ENCODE measurements at regions not wholly inside any gene's neighbourhood (a gene's known extent, or its start where the extent isn't known, plus 50 kb on each side); places are given as distances from the start of the nearest gene placed in this dataset.

DNA sequence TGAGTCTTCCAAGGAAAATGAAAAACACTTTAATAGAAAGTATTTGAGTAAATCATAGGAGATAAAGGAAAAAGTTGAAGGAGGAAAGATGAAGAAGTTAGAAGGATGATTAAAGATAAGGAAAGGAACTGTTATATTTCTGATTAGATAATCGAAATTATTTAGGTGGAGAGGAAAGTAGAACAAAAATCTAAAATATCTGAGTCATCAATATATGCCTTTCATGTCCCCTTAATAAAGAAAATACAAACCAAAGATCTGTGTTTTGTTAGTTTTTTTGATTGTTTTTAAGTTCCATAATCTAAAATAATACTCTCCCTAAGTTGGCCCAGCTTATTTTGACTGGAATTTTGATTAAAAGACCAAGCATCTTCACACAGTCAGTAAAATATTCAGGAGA, 412.9 kb upstream of the DDX18 start:
- no peak for DNase-seq (ENCODE audit: low spot score)
- TF ChIP-seq, protein P1, sequence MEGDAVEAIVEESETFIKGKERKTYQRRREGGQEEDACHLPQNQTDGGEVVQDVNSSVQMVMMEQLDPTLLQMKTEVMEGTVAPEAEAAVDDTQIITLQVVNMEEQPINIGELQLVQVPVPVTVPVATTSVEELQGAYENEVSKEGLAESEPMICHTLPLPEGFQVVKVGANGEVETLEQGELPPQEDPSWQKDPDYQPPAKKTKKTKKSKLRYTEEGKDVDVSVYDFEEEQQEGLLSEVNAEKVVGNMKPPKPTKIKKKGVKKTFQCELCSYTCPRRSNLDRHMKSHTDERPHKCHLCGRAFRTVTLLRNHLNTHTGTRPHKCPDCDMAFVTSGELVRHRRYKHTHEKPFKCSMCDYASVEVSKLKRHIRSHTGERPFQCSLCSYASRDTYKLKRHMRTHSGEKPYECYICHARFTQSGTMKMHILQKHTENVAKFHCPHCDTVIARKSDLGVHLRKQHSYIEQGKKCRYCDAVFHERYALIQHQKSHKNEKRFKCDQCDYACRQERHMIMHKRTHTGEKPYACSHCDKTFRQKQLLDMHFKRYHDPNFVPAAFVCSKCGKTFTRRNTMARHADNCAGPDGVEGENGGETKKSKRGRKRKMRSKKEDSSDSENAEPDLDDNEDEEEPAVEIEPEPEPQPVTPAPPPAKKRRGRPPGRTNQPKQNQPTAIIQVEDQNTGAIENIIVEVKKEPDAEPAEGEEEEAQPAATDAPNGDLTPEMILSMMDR (IDR thresholded peaks at IDR 0.05; ENCODE audit: borderline replicate concordance, control extremely low read depth, extremely low read depth, insufficient read depth, missing control alignments): no peak
- in situ Hi-C loops (cut with MboI; ENCODE audit: low sequenced_read_pairs, unreplicated experiment): no loop called here

DNA sequence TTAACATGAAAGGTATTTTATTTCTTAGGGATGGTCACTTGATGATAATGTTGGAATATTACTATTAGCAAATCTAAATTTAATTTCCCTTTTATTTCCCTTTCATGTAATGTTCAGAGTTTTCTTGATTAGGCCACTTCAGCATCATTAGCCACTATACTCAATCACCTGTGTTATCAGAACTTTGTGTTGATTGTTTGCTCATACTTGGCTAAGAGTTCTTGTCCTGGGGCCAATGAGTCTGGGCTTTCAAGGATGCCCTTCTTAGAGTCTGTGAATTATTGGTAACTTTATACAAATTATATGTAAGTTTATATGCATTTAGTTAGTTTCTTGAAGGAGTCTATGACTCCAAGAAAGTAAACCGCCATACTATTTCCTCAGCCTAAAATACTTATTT, 408.0 kb upstream of the DDX18 start:
- in situ Hi-C loops (cut with MboI; ENCODE audit: low sequenced_read_pairs, unreplicated experiment): no loop called here
- DNase-seq (ENCODE audit: low spot score): no peak
- TF ChIP-seq, protein P1 (IDR thresholded peaks at IDR 0.05; ENCODE audit: borderline replicate concordance, control extremely low read depth, extremely low read depth, insufficient read depth, missing control alignments): no peak

DNA sequence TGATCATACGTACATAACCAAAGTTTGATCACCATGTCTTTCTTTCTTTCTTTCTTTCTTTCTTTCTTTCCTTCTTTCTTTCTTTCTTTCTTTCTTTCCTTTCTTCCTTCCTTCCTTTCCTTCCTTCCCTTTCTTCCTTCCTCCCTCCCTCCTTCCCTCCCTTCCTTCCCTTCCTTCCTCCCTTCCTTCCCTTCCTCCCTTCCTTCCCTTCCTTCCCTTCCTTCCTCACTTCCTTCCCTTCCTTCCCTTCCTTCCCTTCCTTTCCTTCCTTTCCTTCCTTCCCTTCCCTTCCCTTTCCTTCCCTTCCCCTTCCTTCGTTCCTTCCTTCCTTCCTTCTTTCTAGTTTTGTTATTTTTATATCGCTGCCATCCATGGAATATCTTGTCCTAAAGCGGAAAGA, 406.7 kb upstream of the DDX18 start:
- TF ChIP-seq, protein P1 (IDR thresholded peaks at IDR 0.05; ENCODE audit: borderline replicate concordance, control extremely low read depth, extremely low read depth, insufficient read depth, missing control alignments): no peak
- DNase-seq (ENCODE audit: low spot score): no peak
- in situ Hi-C loops (cut with MboI; ENCODE audit: low sequenced_read_pairs, unreplicated experiment): no loop called here

DNA sequence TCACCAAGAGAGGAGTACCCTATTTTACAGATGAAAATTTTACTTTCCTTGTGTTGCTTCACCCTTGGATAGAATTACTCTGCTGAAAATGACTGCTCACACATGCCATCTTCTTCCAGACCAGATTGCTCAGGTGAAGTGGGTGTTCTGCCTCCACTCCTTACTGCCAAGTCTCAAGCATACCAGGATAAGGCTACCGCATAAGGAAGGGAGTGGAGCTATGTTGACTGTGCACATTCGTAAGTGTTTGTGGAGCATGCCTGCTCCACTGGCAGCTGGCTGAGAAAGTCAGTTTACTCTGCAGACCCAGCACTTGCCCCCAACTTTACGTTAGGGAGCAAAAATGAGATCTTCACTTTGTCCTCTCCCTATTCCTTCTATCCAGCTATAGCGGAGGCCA, 405.0 kb upstream of the DDX18 start:
- TF ChIP-seq, protein P1 (IDR thresholded peaks at IDR 0.05; ENCODE audit: borderline replicate concordance, control extremely low read depth, extremely low read depth, insufficient read depth, missing control alignments): no peak
- in situ Hi-C loops (cut with MboI; ENCODE audit: low sequenced_read_pairs, unreplicated experiment): no loop called here
- DNase-seq (ENCODE audit: low spot score): no peak

DNA sequence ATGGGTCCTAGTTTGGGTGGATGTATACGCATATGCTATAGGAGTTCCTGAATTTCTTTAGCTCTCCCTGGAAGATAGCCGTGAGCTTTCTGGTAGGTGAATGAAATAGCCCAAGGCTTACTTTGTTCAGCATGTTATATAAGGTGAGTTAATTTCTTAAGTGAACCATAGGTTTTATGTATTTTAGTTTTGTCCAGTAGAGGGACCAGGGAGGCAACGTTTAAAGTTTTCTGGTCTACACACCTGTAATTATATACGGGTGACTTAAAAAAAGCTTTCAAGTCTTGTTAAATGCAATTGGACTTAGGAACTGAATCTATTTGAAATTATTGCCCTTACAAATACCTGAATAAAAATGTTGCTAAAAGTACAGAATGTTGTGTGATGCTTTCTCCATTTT, 402.5 kb upstream of the DDX18 start:
- in situ Hi-C loops (cut with MboI; ENCODE audit: low sequenced_read_pairs, unreplicated experiment): no loop called here
- no peak for DNase-seq (ENCODE audit: low spot score)
- TF ChIP-seq, protein P1 (IDR thresholded peaks at IDR 0.05; ENCODE audit: borderline replicate concordance, control extremely low read depth, extremely low read depth, insufficient read depth, missing control alignments): no peak

DNA sequence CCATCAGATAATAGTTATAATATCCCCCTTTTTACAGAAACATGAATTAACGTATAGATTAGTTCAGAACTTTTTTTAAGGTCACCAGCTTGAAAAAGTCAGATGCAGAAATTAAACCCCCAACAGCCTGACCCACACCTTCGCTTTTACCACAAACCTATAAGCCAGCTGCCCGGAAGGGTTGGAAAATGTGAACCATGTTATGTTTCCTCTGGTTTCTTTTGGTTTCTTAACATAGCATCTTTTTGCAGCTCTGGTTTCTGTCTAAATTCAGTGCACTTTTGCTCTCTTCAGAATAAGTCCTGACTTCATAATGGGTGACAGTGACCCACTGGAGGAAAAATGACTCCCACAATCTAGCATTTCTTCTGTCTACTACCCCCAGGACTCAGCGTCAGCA, 381.7 kb upstream of the DDX18 start:
- DNase-seq (ENCODE audit: low spot score): no peak
- in situ Hi-C loops (cut with MboI; ENCODE audit: low sequenced_read_pairs, unreplicated experiment): no loop called here
- TF ChIP-seq, protein P1 (IDR thresholded peaks at IDR 0.05; ENCODE audit: borderline replicate concordance, control extremely low read depth, extremely low read depth, insufficient read depth, missing control alignments): no peak

DNA sequence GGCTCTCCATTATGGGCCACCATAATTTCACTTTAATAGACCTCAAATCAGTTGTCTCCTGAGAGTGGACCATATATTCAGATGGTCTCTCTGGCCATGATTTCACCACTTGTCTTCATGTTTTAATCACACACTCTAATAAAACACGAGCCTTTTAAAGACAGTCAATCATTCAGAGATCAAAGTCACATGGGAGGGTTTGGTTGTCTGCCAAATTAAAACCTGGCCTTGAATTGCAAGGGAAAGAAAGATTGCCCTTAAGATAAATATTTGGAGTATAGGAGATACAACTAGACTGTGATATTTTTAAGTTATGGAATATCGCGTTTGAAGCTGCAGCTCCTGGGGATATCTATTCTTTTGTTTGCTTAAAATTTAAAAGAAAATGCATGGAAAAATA, 377.8 kb upstream of the DDX18 start:
- DNase-seq (ENCODE audit: low spot score): no peak
- TF ChIP-seq, protein P1 (IDR thresholded peaks at IDR 0.05; ENCODE audit: borderline replicate concordance, control extremely low read depth, extremely low read depth, insufficient read depth, missing control alignments): no peak
- in situ Hi-C loops (cut with MboI; ENCODE audit: low sequenced_read_pairs, unreplicated experiment): no loop called here

All from GM13976 (cell line).